ENCODE measurements at regions not wholly inside any gene's neighbourhood (a gene's known extent, or its start where the extent isn't known, plus 50 kb on each side); places are given as distances from the start of the nearest gene placed in this dataset.

- no peak overlapping the region for H3K27ac ChIP-seq (ENCODE audit: low read depth in 1 of 2, low read length in 2 of 2)
- intact Hi-C loops (cut with micrococcal nuclease), result no loop called here
- Mint-ChIP-seq H3K9me3 (peaks cover 0 to 6% (median 3%) of the 10 kb centered on the region in 7 donors), H3K4me3 (no peak overlapping the region), H3K27ac (no peak overlapping the region), H3K27me3 (ENCODE audit: low read depth in 3 of 3) (peaks cover 0 to 2% (median 2%) of the 10 kb centered on the region in 3 donors), H3K4me1 (no peaks in the 10 kb centered on the region), H3K36me3 (no peaks in the 10 kb centered on the region)
- H3K36me3 ChIP-seq (replicated peaks in 1 of 2; ENCODE audit: control insufficient read depth in 1 of 2, insufficient read depth in 2 of 2, low read length in 2 of 2), result no peaks in the 10 kb centered on the region
- no peak overlapping the region for H3K9ac ChIP-seq (ENCODE audit: insufficient read depth, low read length, poor library complexity, severe bottlenecking)
- TF ChIP-seq CTCF (IDR thresholded peaks at IDR 0.05), result no peak
- no peak overlapping the region for H3K4me3 ChIP-seq (replicated peaks in 1 of 3; ENCODE audit: low read depth in 2 of 3, low read length in 3 of 3)
- no peaks in the 10 kb centered on the region for H3K27me3 ChIP-seq (ENCODE audit: control insufficient read depth in 2 of 2, insufficient read depth in 2 of 2, low read length in 2 of 2)
- H4K20me1 ChIP-seq (ENCODE audit: insufficient read depth, low read length), result no peaks in the 10 kb centered on the region
- H2AFZ ChIP-seq (ENCODE audit: insufficient read depth, low read depth, low read length, poor library complexity, severe bottlenecking), result no peak overlapping the region
- no peaks in the 10 kb centered on the region for H3K9me3 ChIP-seq (replicated peaks in 1 of 2; ENCODE audit: control insufficient read depth in 1 of 2, insufficient read depth in 1 of 2, low read length in 2 of 2)
- H3K4me2 ChIP-seq (replicated peaks; ENCODE audit: extremely low read depth, low read length, poor library complexity, severe bottlenecking), result no peak overlapping the region
- WGBS (ENCODE audit: insufficient coverage), result no CpG with 5 or more reads among the region's 1 CpG
- no peak for DNase-seq
- H3K4me1 ChIP-seq (ENCODE audit: control insufficient read depth in 1 of 2, insufficient read depth in 2 of 2, low read length in 2 of 2), result no peaks in the 10 kb centered on the region
- H3K79me2 ChIP-seq (ENCODE audit: insufficient read depth, low read length), result no peaks in the 10 kb centered on the region
Measured at GRCh38 chr1:87600854-87601253, 272.2 kb downstream of the LMO4 start.

- Histone ChIP-seq H3K27me3 (ENCODE audit: control insufficient read depth in 2 of 2, insufficient read depth in 2 of 2, low read length in 2 of 2) (no peaks in the 10 kb centered on the region), H3K4me3 (replicated peaks in 1 of 3; ENCODE audit: low read depth in 2 of 3, low read length in 3 of 3) (no peak overlapping the region), H3K79me2 (ENCODE audit: insufficient read depth, low read length) (no peaks in the 10 kb centered on the region), H3K27ac (ENCODE audit: low read depth in 1 of 2, low read length in 2 of 2) (no peak overlapping the region), H3K4me2 (replicated peaks; ENCODE audit: extremely low read depth, low read length, poor library complexity, severe bottlenecking) (no peak overlapping the region), H4K20me1 (ENCODE audit: insufficient read depth, low read length) (no peaks in the 10 kb centered on the region), H3K9ac (ENCODE audit: insufficient read depth, low read length, poor library complexity, severe bottlenecking) (no peak overlapping the region), H2AFZ (ENCODE audit: insufficient read depth, low read depth, low read length, poor library complexity, severe bottlenecking) (no peak overlapping the region), H3K36me3 (replicated peaks in 1 of 2; ENCODE audit: control insufficient read depth in 1 of 2, insufficient read depth in 2 of 2, low read length in 2 of 2) (no peaks in the 10 kb centered on the region), H3K9me3 (replicated peaks in 1 of 2; ENCODE audit: control insufficient read depth in 1 of 2, insufficient read depth in 1 of 2, low read length in 2 of 2) (no peaks in the 10 kb centered on the region), H3K4me1 (ENCODE audit: control insufficient read depth in 1 of 2, insufficient read depth in 2 of 2, low read length in 2 of 2) (no peaks in the 10 kb centered on the region)
- DNase-seq, result no peak
- no peak overlapping the region for H3K27ac Mint-ChIP-seq
- H3K4me1 Mint-ChIP-seq, result no peaks in the 10 kb centered on the region
- H3K9me3 Mint-ChIP-seq, result peaks cover 0 to 6% (median 4%) of the 10 kb centered on the region in 7 donors
- intact Hi-C loops (cut with micrococcal nuclease), result no loop called here
- TF ChIP-seq CTCF (IDR thresholded peaks at IDR 0.05), result no peak
- H3K4me3 Mint-ChIP-seq, result no peak overlapping the region
- H3K27me3 Mint-ChIP-seq (ENCODE audit: low read depth in 3 of 3), result peaks cover 0 to 2% (median 0%) of the 10 kb centered on the region in 3 donors
- H3K36me3 Mint-ChIP-seq, result no peaks in the 10 kb centered on the region
- no CpG with 5 or more reads among the region's 1 CpG for WGBS (ENCODE audit: insufficient coverage)
Measured at GRCh38 chr1:87603626-87604025, 274.9 kb downstream of the LMO4 start.

Data from CD14-positive monocyte (primary cell).